IMR-90 (cell line): ENCODE measurements at regions not wholly inside any gene's neighbourhood (a gene's known extent, or its start where the extent isn't known, plus 50 kb on each side); places are given as distances from the start of the nearest gene placed in this dataset.

Source experiments
- ATAC-seq: fragments of 200-7000 bp; cut with Tn5 transposase; 2 replicates; pipeline ENCODE4 v1.9.1; 2020; ENCODE audit warnings: low read depth, mild to moderate bottlenecking, moderate library complexity
- BruUV-seq: library from RNA; stranded (reverse); fragments of 400-500 nt; replicated peaks from 2 replicates; lab custom pipeline; 2021; lab: Mats Ljungman, UMichigan
- CTCF ChIA-PET: fragments of 300-600 bp; formaldehyde crosslinking; extraction: SDS; loops from one replicate; lab custom pipeline; 2021; ENCODE audit warnings: antibody characterized with exemption; lab: Yijun Ruan, JAX
- POLR2A ChIA-PET: fragments of 300-600 bp; sonication (Branson Sonifier 250); formaldehyde crosslinking; loops from one replicate; lab custom pipeline; 2022; ENCODE audit warnings: antibody characterized with exemption; ENCODE audit not compliant: unreplicated experiment; lab: Charles Lee
- DNase-seq: peaks from one replicate; pipeline ENCODE4 v3.0.0; 2013
- H2AFZ ChIP-seq: replicated peaks from 2 replicates; pipeline ENCODE3; 2013; ENCODE audit warnings: low read length, mild to moderate bottlenecking; ENCODE audit not compliant: poor library complexity
- H2AK5ac ChIP-seq: 2 replicates; pipeline ENCODE4 v1.6.1; 2013; ENCODE audit warnings: low read depth, low read length, inconsistent platforms
- H2AK9ac ChIP-seq: replicated peaks from 2 replicates; pipeline ENCODE3; 2013; ENCODE audit warnings: mild to moderate bottlenecking, low read depth, low read length, moderate library complexity; ENCODE audit not compliant: poor library complexity
- H2BK120ac ChIP-seq: 2 replicates; pipeline ENCODE4 v1.6.1; 2013; ENCODE audit warnings: low read depth, low read length, inconsistent platforms
- H2BK15ac ChIP-seq: 3 replicates; pipeline ENCODE4 v1.6.1; 2013; ENCODE audit warnings: low read depth, low read length, inconsistent platforms
- H2BK20ac ChIP-seq: 2 replicates; pipeline ENCODE4 v1.6.1; 2013; ENCODE audit warnings: low read depth, mild to moderate bottlenecking, inconsistent platforms, low read length, moderate library complexity
- H2BK5ac ChIP-seq: 2 replicates; pipeline ENCODE4 v1.6.1; 2013; ENCODE audit warnings: mild to moderate bottlenecking, low read depth, low read length, inconsistent platforms; ENCODE audit not compliant: poor library complexity, severe bottlenecking
- H3K14ac ChIP-seq: replicated peaks from 2 replicates; pipeline ENCODE4 v1.6.1; 2013; ENCODE audit warnings: low read depth, low read length, inconsistent platforms
- H3K18ac ChIP-seq: 2 replicates; pipeline ENCODE4 v1.6.1; 2013; ENCODE audit warnings: low read depth, low read length, control low read depth
- H3K23ac ChIP-seq: 2 replicates; pipeline ENCODE4 v1.6.1; 2013; ENCODE audit warnings: low read depth, low read length, inconsistent platforms
- H3K27ac ChIP-seq: 2 replicates; pipeline ENCODE4 v1.5.1; 2013; ENCODE audit warnings: mild to moderate bottlenecking, control low read depth, low read length; ENCODE audit not compliant: insufficient read depth
- H3K27me3 ChIP-seq: 2 replicates; pipeline ENCODE4 v1.6.1; 2013; ENCODE audit warnings: low read length; ENCODE audit not compliant: control insufficient read depth, insufficient read depth
- H3K36me3 ChIP-seq: 2 replicates; pipeline ENCODE4 v1.6.1; 2013; ENCODE audit warnings: low read length, mixed read lengths; ENCODE audit not compliant: control insufficient read depth, insufficient read depth
- H3K4ac ChIP-seq: 2 replicates; pipeline ENCODE4 v1.6.1; 2013; ENCODE audit warnings: low read depth, low read length, inconsistent platforms
- H3K4me1 ChIP-seq: 2 replicates; pipeline ENCODE4 v1.6.1; 2013; ENCODE audit warnings: low read length, mixed read lengths; ENCODE audit not compliant: control insufficient read depth, insufficient read depth
- H3K4me2 ChIP-seq: 2 replicates; pipeline ENCODE4 v1.6.1; 2013; ENCODE audit warnings: low read depth, mild to moderate bottlenecking, control low read depth, low read length, moderate library complexity
- H3K4me3 ChIP-seq: 2 replicates; pipeline ENCODE4 v1.5.1; 2013; ENCODE audit warnings: low read depth, mild to moderate bottlenecking, control low read depth, low read length, moderate library complexity; ENCODE audit not compliant: insufficient read depth
- H3K56ac ChIP-seq: 2 replicates; pipeline ENCODE4 v1.6.1; 2013; ENCODE audit warnings: low read length, inconsistent platforms; ENCODE audit not compliant: insufficient read depth; ENCODE audit errors: extremely low read depth
- H3K79me1 ChIP-seq, 2 experiments: 2 replicates each; pipeline ENCODE4 v1.6.1; 2013; ENCODE audit warnings: low read length in 2 of 2, inconsistent platforms in 1 of 2, low read depth in 1 of 2
- H3K9ac ChIP-seq: 2 replicates; pipeline ENCODE4 v1.6.1; 2013; ENCODE audit warnings: low read depth, low read length, control low read depth
- H3K9me1 ChIP-seq: 2 replicates; pipeline ENCODE4 v1.6.1; 2013; ENCODE audit warnings: low read length, inconsistent platforms; ENCODE audit not compliant: insufficient read depth
- H3K9me3 ChIP-seq: 2 replicates; pipeline ENCODE4 v1.6.1; 2013; ENCODE audit warnings: low read length; ENCODE audit not compliant: control insufficient read depth, insufficient read depth
- H4K20me1 ChIP-seq: 2 replicates; pipeline ENCODE4 v1.6.1; 2013; ENCODE audit warnings: low read length, inconsistent platforms; ENCODE audit not compliant: insufficient read depth
- H4K5ac ChIP-seq: 2 replicates; pipeline ENCODE4 v1.6.1; 2013; ENCODE audit warnings: mild to moderate bottlenecking, low read depth, low read length, control low read depth
- H4K8ac ChIP-seq, 2 experiments: 2 replicates each; pipeline ENCODE4 v1.6.1; 2013; ENCODE audit warnings: low read depth in 2 of 2, low read length in 2 of 2, control low read depth in 1 of 2, inconsistent platforms in 1 of 2
- H4K91ac ChIP-seq: 2 replicates; pipeline ENCODE4 v1.6.1; 2013; ENCODE audit warnings: low read depth, low read length, inconsistent platforms; ENCODE audit not compliant: insufficient read depth
- BHLHE40 ChIP-seq: fragments of 150-350 bp; IDR thresholded peaks from 2 replicates; pipeline ENCODE4 v1.6.1; 2016; ENCODE audit warnings: mild to moderate bottlenecking, low read depth, low read length
- CEBPB ChIP-seq: IDR thresholded peaks from 2 replicates; pipeline ENCODE4 v1.6.1; 2012; ENCODE audit warnings: low read depth, low read length, improper control_type of control experiment
- CHD1 ChIP-seq: IDR thresholded peaks from 2 replicates; pipeline ENCODE4 v1.6.1; 2012; ENCODE audit warnings: low read depth, low read length, improper control_type of control experiment
- CTCF ChIP-seq: conservative IDR thresholded peaks from 2 replicates; pipeline ENCODE4 v1.5.1; 2012; ENCODE audit warnings: mild to moderate bottlenecking, low read depth, low read length, improper control_type of control experiment
- ELK1 ChIP-seq: fragments of 150-350 bp; IDR thresholded peaks from 2 replicates; pipeline ENCODE4 v1.6.1; 2016; ENCODE audit warnings: low read depth, mild to moderate bottlenecking, low read length, moderate library complexity, borderline replicate concordance
- FOS ChIP-seq: fragments of 150-350 bp; IDR thresholded peaks from 2 replicates; pipeline ENCODE4 v1.6.1; 2016; ENCODE audit warnings: low read depth, low read length
- MAFK ChIP-seq: IDR thresholded peaks from 2 replicates; pipeline ENCODE4 v1.6.1; 2012; ENCODE audit warnings: low read depth, low read length, improper control_type of control experiment
- MAZ ChIP-seq: IDR thresholded peaks from 2 replicates; pipeline ENCODE4 v1.6.1; 2012; ENCODE audit warnings: low read depth, mild to moderate bottlenecking, low read length, improper control_type of control experiment, moderate library complexity, borderline replicate concordance
- MXI1 ChIP-seq: IDR thresholded peaks from 2 replicates; pipeline ENCODE4 v1.6.1; 2012; ENCODE audit warnings: low read depth, mild to moderate bottlenecking, low read length, moderate library complexity, borderline replicate concordance
- NFE2L2 ChIP-seq: fragments of 150-350 bp; IDR thresholded peaks from 2 replicates; pipeline ENCODE4 v1.6.1; 2016; ENCODE audit warnings: low read depth, mild to moderate bottlenecking, low read length
- POLR2A ChIP-seq: IDR thresholded peaks from 2 replicates; pipeline ENCODE4 v1.6.1; 2012; ENCODE audit warnings: mild to moderate bottlenecking, low read depth, low read length
- RAD21 ChIP-seq: IDR thresholded peaks from 2 replicates; pipeline ENCODE4 v1.6.1; 2012; ENCODE audit warnings: low read length, improper control_type of control experiment
- RCOR1 ChIP-seq: IDR thresholded peaks from 2 replicates; pipeline ENCODE4 v1.6.1; 2012; ENCODE audit warnings: mild to moderate bottlenecking, low read length, improper control_type of control experiment; ENCODE audit not compliant: insufficient replicate concordance
- RFX5 ChIP-seq: IDR thresholded peaks from 2 replicates; pipeline ENCODE4 v1.8.0; 2012; ENCODE audit warnings: low read depth, mild to moderate bottlenecking, low read length, moderate library complexity
- SMC3 ChIP-seq: fragments of 150-350 bp; IDR thresholded peaks from 2 replicates; pipeline ENCODE4 v1.6.1; 2016; ENCODE audit warnings: low read depth, mild to moderate bottlenecking, antibody characterized with exemption, low read length, moderate library complexity
- USF2 ChIP-seq: fragments of 150-350 bp; IDR thresholded peaks from 2 replicates; pipeline ENCODE4 v1.6.1; 2017; ENCODE audit warnings: mild to moderate bottlenecking, antibody characterized with exemption, low read length, low read depth
- dilution Hi-C: fragments of 300-500 bp; cut with HindIII; formaldehyde crosslinking; loops from one replicate; pipeline ENCODE4 v1.14.3; 2018; ENCODE audit warnings: low sequenced_read_pairs; ENCODE audit not compliant: unreplicated experiment
- in situ Hi-C: fragments of 300-500 bp; cut with MboI; formaldehyde crosslinking; loops from 3 replicates; pipeline ENCODE4 v1.14.3; 2019; ENCODE audit warnings: low sequenced_read_pairs, inconsistent platforms, mixed read lengths
- intact Hi-C: fragments of 100-400 bp; cut with micrococcal nuclease; formaldehyde crosslinking; loops from 2 replicates; pipeline ENCODE4 v1.10.0; 2022

DNA sequence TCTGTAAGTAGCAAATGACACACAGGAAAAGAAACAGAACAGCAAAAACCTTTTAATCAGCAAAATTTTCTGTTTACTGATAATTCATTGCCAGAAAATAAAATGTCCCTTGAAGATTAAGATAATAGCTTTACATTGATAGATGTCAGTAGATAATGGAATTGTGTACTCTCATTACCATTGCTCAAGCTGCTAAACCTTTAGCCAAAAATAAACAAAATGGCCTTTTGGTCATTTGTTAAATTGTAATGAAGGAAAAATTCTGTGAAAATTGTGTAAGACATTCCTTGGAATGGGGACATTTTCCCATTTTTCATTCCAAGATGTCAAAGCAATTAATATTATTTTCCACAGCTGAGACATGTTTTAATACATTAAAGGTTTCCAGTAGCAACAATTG lies 189.8 kb downstream of the PLOD2 start:
- H2BK120ac ChIP-seq: no peak overlapping the region
- DNase-seq (no peak), ATAC-seq (no peak)
- H4K20me1 ChIP-seq: no peaks in the 10 kb centered on the region
- H3K4ac ChIP-seq: no peak overlapping the region
- H3K4me3 ChIP-seq: no peak overlapping the region
- no peak overlapping the region for H4K8ac ChIP-seq
- H3K14ac ChIP-seq: no peak overlapping the region
- H2AK9ac ChIP-seq: no peak overlapping the region
- intact Hi-C loops (no loop called here), in situ Hi-C loops (no loop called here), dilution Hi-C loops (no loop called here)
- no peak overlapping the region for H3K18ac ChIP-seq
- H3K9ac ChIP-seq: no peak overlapping the region
- H2AK5ac ChIP-seq: no peak overlapping the region
- no peak overlapping the region for H2BK20ac ChIP-seq
- no peak overlapping the region for H3K56ac ChIP-seq
- ChIA-PET POLR2A (no interaction called here), CTCF (no interaction called here)
- H2BK15ac ChIP-seq: no peak overlapping the region
- H3K9me1 ChIP-seq: no peaks in the 10 kb centered on the region
- no peaks in the 10 kb centered on the region for H3K4me1 ChIP-seq
- H3K79me1 ChIP-seq: no peaks in the 10 kb centered on the region
- no peak for TF ChIP-seq POLR2A
- TF ChIP-seq CTCF: no peak
- no peak for TF ChIP-seq CHD1
- no peak for TF ChIP-seq RFX5
- TF ChIP-seq MXI1: no peak
- no peak for TF ChIP-seq BHLHE40
- TF ChIP-seq RAD21: no peak
- no peak for TF ChIP-seq MAFK
- no peak for TF ChIP-seq RCOR1
- no peak for TF ChIP-seq USF2
- TF ChIP-seq NFE2L2: no peak
- no peak for TF ChIP-seq MAZ
- no peak for TF ChIP-seq CEBPB
- TF ChIP-seq SMC3: no peak
- no peak for TF ChIP-seq FOS
- TF ChIP-seq ELK1: no peak
- H3K27me3 ChIP-seq: no peaks in the 10 kb centered on the region
- no peak overlapping the region for H3K27ac ChIP-seq
- no peak overlapping the region for H3K23ac ChIP-seq
- no peak overlapping the region for H3K4me2 ChIP-seq
- H3K9me3 ChIP-seq: no peaks in the 10 kb centered on the region
- no peaks in the 10 kb centered on the region for H3K36me3 ChIP-seq
- BruUV-seq: no TSS peak
- H2AFZ ChIP-seq: no peak overlapping the region
- no peak overlapping the region for H4K91ac ChIP-seq
- H2BK5ac ChIP-seq: no peak overlapping the region
- no peak overlapping the region for H4K5ac ChIP-seq
